HG02798 (cell line): ENCODE measurements at regions not wholly inside any gene's neighbourhood (a gene's known extent, or its start where the extent isn't known, plus 50 kb on each side); places are given as distances from the start of the nearest gene placed in this dataset.
A peak's percentile ranks its signal among the peaks of the same experiment; 100 is the strongest.
"Not testable (repeated sequence)": the region's sequence is repeated elsewhere in the genome, so short reads cannot be mapped to it uniquely, and the experiment has no call there.

Experiments used
- ATAC-seq: cut with Tn5 transposase; IDR thresholded peaks from one replicate; pipeline ENCODE4 v1.9.1; 2021; ENCODE audit warnings: mild to moderate bottlenecking; ENCODE audit not compliant: unreplicated experiment, poor library complexity

GRCh38 chr7:119640326-119640725 lies 632.6 kb upstream of the KCND2 start:
- ATAC-seq: no peak

GRCh38 chr7:119640861-119641260 lies 632.1 kb upstream of the KCND2 start:
- ATAC-seq: no peak

DNA sequence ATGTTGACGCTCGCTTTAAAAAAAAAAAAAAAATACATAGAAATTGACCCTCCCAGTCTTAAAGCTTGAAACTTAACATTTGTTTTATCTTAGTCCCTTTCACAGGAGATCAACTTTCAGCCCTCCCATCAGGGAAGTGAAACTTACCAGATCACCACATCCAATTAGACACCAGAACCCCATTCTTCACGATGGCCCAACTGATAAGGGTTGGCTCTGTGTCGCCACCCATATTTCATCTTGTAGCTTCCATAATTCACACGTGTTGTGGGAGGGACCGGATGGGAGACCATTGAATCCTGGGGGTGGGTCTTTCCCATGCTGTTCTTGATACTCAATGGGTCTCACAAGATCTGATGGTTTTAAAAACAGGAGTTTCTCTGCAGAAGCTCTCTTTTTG lies 629.4 kb upstream of the KCND2 start:
- no peak for ATAC-seq

DNA sequence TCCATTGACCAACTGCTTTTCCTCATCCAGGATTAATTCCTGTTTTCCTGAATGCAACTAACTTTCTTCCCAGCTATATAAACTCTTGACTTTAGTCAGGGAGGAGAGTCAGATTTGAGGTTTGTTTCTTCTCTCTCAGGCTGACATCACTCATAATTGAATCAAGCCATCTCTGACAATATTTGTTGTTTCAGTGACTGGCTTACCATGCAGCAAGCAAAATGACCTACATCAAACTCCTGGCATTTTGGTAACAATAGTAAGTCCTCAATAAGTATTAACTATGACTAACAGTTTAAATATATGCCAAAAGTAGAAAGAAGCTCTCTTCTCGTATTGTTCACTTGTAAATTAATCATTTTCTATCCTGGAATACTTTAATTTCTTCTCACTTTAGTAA lies 625.7 kb upstream of the KCND2 start:
- ATAC-seq: no peak

DNA sequence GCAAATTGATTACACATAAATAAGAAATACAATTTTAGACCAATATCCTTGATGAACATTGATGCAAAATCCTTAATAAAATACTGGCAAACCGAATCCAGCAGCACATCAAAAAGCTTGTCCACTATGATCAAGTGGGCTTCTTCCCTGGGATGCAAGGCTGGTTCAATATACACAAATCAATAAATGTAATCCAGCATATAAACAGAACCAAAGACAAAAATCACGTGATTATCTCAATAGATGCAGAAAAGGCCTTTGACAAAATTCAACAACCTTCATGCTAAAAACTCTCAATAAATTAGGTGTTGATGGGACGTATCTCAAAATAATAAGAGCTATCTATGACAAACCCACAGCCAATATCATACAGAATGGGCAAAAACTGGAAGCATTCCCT lies 624.2 kb upstream of the KCND2 start:
- ATAC-seq: not testable (repeated sequence)

DNA sequence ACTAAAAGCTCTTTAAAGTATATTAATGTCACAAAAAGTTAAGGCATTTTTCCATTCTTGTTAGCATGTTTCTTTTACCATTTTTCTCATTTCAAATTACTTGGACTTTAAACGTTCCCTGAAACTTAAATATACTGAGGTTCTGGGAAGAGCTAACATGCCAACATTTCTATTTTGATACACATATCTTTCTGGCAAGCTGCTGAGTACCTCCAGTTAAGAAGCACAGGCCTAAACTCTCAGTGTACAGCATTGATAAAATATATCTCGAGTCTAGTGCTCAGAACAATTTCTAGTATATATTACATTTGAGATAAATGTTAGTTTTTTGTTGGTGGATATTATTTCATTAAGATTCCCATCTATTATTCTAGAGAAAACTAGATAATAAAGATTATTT lies 612.9 kb upstream of the KCND2 start:
- no peak for ATAC-seq

DNA sequence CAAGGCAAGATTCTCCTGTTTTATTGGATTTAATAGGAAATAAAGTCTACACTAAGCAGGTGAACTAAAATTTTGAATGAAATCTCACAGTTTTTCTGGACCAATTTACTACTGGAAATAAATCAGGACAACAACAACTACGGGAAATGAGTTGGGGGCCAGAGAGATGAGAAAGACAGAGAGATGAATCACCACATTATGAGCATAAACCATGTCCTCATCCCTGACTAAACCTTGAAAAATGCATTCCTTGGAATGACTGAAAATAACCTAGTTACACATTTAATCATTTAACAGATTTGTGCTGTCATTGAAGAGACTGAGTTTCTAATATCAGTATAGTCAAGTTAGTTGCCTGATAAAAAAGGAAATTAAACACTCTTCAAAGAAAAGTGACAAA lies 608.4 kb upstream of the KCND2 start:
- ATAC-seq: no peak

DNA sequence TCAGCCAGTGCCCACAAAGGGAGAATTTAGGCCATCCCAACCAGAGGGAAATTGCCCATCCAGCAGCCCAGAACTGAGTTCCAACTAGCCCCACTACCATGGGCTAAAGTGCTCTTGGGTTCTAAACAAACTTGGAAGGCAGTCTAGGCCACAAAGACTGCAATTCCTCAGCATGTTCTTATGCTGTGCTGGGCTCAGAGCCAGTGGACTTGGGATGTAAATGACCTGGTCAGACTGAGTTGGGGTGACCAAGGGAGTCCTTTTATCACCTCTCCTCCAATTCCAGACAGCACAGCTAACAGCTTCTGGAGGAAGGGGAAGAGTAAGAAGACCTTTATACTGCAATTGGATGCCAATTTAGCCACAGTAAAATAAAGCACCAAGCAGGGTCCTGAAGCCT lies 607.2 kb upstream of the KCND2 start:
- no peak for ATAC-seq

DNA sequence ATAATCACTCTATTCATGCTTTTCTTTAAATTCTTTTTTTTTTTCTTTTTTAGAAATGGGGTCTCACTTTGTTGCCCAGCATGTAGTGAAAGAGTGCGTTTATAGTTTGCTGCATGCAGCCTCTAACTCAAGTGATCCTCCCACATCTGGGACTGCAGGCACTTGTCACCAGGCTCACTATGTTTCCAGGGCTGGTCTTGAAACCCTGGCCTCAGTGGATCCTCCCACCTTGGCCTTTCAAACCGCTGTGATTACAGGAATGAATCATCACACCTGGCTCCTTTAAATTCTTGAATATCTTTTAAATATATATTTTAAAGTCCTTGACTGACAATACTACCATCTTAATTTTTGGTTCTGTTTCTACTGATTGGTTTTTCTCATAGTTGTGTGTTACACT lies 591.6 kb upstream of the KCND2 start:
- ATAC-seq: peak; percentile 39

DNA sequence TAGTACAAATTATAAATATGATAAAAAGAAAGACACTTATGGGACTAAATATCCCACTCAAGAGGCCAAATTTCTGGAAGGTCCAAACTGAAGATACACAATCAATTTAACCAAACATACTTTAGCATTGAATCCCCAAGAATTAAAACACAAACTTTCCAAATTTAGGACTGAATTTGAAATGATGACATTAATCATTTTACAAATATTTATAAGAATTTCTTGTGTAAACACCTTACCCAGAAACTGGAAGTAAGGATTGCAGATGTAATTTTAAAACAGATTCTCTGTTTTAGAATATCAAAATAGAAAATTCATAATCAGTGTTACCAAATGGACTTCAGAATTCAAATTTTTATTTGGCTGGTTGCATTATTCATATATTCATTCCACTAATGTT lies 588.2 kb upstream of the KCND2 start:
- ATAC-seq: no peak

DNA sequence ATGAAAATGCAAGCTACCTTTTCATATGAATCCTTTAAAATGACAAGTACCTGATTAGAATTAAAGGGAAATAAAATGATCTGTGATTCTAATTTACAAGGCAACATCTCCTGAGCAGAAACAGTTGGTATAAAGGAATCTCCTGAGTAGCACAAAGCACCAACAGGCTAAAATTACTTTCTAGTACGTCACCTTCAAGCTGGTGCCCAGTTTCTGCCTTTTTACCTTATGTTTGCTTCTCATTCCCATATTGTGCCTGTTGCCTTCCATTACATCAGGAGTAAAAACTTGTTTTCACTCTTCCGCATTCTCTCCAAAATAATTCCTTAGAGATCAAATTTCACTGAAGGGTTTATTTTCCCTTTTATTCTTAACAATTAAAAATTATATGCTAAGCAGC lies 587.1 kb upstream of the KCND2 start:
- ATAC-seq: no peak

GRCh38 chr7:119688831-119689230 lies 584.1 kb upstream of the KCND2 start:
- ATAC-seq: no peak

- no peak for ATAC-seq
Measured at GRCh38 chr7:119692541-119692940, 580.4 kb upstream of the KCND2 start.

GRCh38 chr7:119694506-119694905 lies 578.5 kb upstream of the KCND2 start:
- no peak for ATAC-seq

DNA sequence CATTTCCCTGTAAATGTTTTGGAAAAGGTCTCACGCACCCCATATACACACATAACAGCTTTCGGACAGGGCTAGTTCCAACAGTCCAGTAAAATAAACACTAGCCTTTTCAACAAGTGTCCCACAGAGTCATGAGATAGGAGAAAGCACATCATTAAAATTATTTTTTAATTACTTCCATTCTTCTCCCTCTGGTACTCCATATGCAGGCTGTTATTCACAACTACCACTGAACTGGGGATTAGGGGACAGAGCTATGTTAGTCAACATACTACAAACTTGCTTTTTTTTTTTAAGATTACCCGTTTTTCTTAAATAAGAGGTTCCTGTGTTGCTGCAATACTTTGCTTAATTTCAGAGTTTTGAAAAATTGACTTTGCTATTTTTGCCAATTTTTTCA lies 576.6 kb upstream of the KCND2 start:
- ATAC-seq: no peak

- no peak for ATAC-seq
Measured at GRCh38 chr7:119703895-119704294, 569.1 kb upstream of the KCND2 start.

GRCh38 chr7:119706608-119707007 lies 566.4 kb upstream of the KCND2 start:
- ATAC-seq: no peak

- ATAC-seq: no peak
Measured at GRCh38 chr7:119708891-119709290, 564.1 kb upstream of the KCND2 start.

DNA sequence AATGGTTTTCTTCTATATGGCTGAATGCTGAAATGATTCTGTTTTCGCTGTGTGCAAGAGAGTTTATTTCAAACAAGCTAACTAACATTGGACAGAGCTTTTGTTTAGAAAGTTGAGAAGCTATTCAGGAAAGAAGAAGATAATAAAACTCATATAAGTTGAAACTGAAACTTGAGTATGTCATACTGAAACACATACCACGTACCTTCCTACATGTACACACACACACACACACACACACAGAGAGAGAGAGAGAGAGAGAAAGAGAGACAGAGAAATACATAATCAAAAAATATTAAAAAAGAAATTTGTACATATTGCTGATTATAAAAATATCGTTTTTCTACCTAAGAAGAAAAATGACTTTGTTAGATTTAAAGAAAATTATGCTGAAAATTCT lies 561.9 kb upstream of the KCND2 start:
- ATAC-seq: peak; percentile 73

DNA sequence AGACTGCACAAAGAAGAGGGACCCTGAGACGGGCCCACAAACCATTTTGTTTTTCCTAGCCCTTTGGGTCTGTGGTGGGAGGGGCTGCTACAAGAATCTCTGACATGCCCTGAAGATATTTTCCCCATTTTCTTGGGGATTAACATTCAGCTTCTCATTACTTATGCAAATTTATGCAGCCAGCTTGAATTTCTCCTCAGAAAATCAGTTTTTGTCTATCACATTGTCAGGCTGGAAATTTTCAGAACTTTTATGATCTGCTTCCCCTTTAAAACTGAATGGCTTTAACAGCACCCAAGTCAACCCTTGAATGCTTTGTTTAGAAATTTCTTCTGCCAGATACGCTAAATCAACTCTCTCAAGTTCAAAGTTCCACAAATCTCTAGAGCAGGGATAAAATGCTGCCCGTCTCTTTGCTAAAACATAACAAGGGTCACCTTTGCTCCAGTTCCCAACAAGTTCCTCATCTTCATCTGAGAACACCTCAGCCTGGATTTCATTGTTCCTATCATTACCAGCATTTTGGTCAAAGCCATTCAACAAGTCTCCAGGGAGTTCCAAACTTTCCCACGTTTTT lies 560.0 kb upstream of the KCND2 start:
- no peak for ATAC-seq

- no peak for ATAC-seq
Measured at GRCh38 chr7:119713606-119714005, 559.4 kb upstream of the KCND2 start.

- no peak for ATAC-seq
Measured at GRCh38 chr7:119720541-119720940, 552.4 kb upstream of the KCND2 start.
